HepG2 (cell line): ENCODE measurements at regions not wholly inside any gene's neighbourhood (a gene's known extent, or its start where the extent isn't known, plus 50 kb on each side); places are given as distances from the start of the nearest gene placed in this dataset.

Source experiments
- ATAC-seq: fragments of 200-7000 bp; cut with Tn5 transposase; 3 replicates; pipeline ENCODE4 v1.9.1; 2020; ENCODE audit warnings: mild to moderate bottlenecking, moderate library complexity
- BruUV-seq: library from RNA; stranded (reverse); fragments of 400-500 nt; replicated peaks from 2 replicates; lab custom pipeline; 2021; lab: Mats Ljungman, UMichigan
- CTCF ChIA-PET: fragments of 300-600 bp; formaldehyde crosslinking; extraction: SDS; loops from one replicate; lab custom pipeline; 2021; ENCODE audit warnings: low total read pairs, inconsistent platforms, low intra/inter-chr PET ratio; lab: Yijun Ruan, JAX
- POLR2A ChIA-PET: fragments of 350-600 bp; sonication (Branson Sonifier 250); formaldehyde crosslinking; loops from one replicate; lab custom pipeline; 2020; ENCODE audit warnings: antibody characterized with exemption, inconsistent platforms; lab: Yijun Ruan, JAX
- DNase-seq: peaks from one replicate; pipeline ENCODE4 v3.0.0-alpha.2; 2015; ENCODE audit warnings: low spot score
- FAIRE-seq: peaks from 3 replicates; lab custom pipeline; 2011; peaks lifted over from hg19 to GRCh38; lab: Jason Lieb, UNC
- H2AFZ ChIP-seq: one replicate; pipeline ENCODE4 v1.6.1; 2011; ENCODE audit warnings: low read length, inconsistent platforms
- H3K27ac ChIP-seq: fragments of 300-600 bp; 3 replicates; pipeline ENCODE4 v1.8.0; 2011; ENCODE audit warnings: mixed run types, mild to moderate bottlenecking, mixed read lengths, low read length, inconsistent platforms; ENCODE audit not compliant: insufficient read depth; ENCODE audit errors: extremely low read length
- H3K27me3 ChIP-seq, 2 experiments: fragments of 200-600 bp in 1 of 2; 2 replicates in 1 of 2; 3 replicates in 1 of 2; pipeline versions ENCODE4 v1.6.0 to v1.8.0; 2011; ENCODE audit warnings: low read length in 2 of 2, mild to moderate bottlenecking in 2 of 2, moderate library complexity in 2 of 2, inconsistent platforms in 1 of 2; ENCODE audit not compliant: insufficient read depth in 2 of 2, control insufficient read depth in 1 of 2
- H3K36me3 ChIP-seq, 2 experiments: fragments of 200-600 bp in 1 of 2; replicated peaks in 1 of 2; 2 replicates in 1 of 2; 3 replicates in 1 of 2; pipeline versions ENCODE4 v1.5.1 to v1.8.0; 2011; ENCODE audit warnings: low read length in 2 of 2, inconsistent platforms in 1 of 2; ENCODE audit not compliant: insufficient read depth in 2 of 2, control insufficient read depth in 1 of 2
- H3K4me1 ChIP-seq: 2 replicates; pipeline ENCODE4 v1.5.1; 2012; ENCODE audit warnings: low read length, inconsistent platforms; ENCODE audit not compliant: insufficient read depth
- H3K4me2 ChIP-seq: 2 replicates; pipeline ENCODE4 v1.6.0; 2011; ENCODE audit warnings: low read depth, low read length, inconsistent platforms
- H3K4me3 ChIP-seq, 3 experiments: fragments of 200-600 bp in 1 of 3; sonication (generic), shearing (Covaris generic) in 1 of 3; replicated peaks in 1 of 3; 2 replicates each; pipeline ENCODE4 v1.5.1; 2011 to 2016; ENCODE audit warnings: low read length in 3 of 3, inconsistent platforms in 2 of 3, low read depth in 2 of 3, mild to moderate bottlenecking in 2 of 3, control low read depth in 1 of 3, mixed read lengths in 1 of 3; ENCODE audit not compliant: insufficient read depth in 1 of 3
- H3K79me2 ChIP-seq: one replicate; pipeline ENCODE4 v1.6.1; 2011; ENCODE audit warnings: low read length, inconsistent platforms; ENCODE audit not compliant: insufficient read depth
- H3K9ac ChIP-seq: 2 replicates; pipeline ENCODE4 v1.6.0; 2011; ENCODE audit warnings: mild to moderate bottlenecking, low read depth, low read length, inconsistent platforms; ENCODE audit not compliant: insufficient read depth
- H3K9me3 ChIP-seq: 2 replicates; pipeline ENCODE4 v1.5.1; 2012; ENCODE audit warnings: mild to moderate bottlenecking, low read length
- H4K20me1 ChIP-seq: 2 replicates; pipeline ENCODE4 v1.6.0; 2011; ENCODE audit warnings: inconsistent platforms, mild to moderate bottlenecking, low read length, moderate library complexity; ENCODE audit not compliant: insufficient read depth
- KDM3A ChIP-seq: IDR thresholded peaks from 2 replicates; pipeline ENCODE4 v1.6.1; 2018; ENCODE audit warnings: low read depth, missing compliant biosample characterization
- MZF1 ChIP-seq: sonication (generic); formaldehyde crosslinking; IDR thresholded peaks from 2 replicates; pipeline ENCODE4 v1.8.1; 2023; ENCODE audit warnings: mild to moderate bottlenecking, missing genetic modification reagents, borderline replicate concordance
- STAG1 ChIP-seq: sonication (generic); formaldehyde crosslinking; IDR thresholded peaks from 2 replicates; pipeline ENCODE4 v1.4.0; 2020; ENCODE audit warnings: missing genetic modification reagents
- ZNF558 ChIP-seq: sonication (generic); formaldehyde crosslinking; IDR thresholded peaks from 2 replicates; pipeline ENCODE4 v1.9.0; 2022; ENCODE audit warnings: mild to moderate bottlenecking, missing genetic modification reagents, borderline replicate concordance
- ZNF572 ChIP-seq: sonication (generic); formaldehyde crosslinking; IDR thresholded peaks from 2 replicates; pipeline ENCODE4 v1.5.1; 2020; ENCODE audit warnings: mild to moderate bottlenecking, missing genetic modification reagents
- WGBS: methylation state at CpG from one replicate; pipeline ENCODE4 v1.1.6; 2017; ENCODE audit warnings: low lambda C conversion rate; 5-methylcytosine and 5-hydroxymethylcytosine counted together
- in situ Hi-C: cut with HindIII; loops from 2 replicates; pipeline ENCODE4 v1.10.0; 2017; ENCODE audit warnings: low pct_unique_long_range_greater_than_20kb; ENCODE audit not compliant: extremely low pct_ligation_motif_present
- intact Hi-C: fragments of 100-400 bp; cut with micrococcal nuclease; formaldehyde crosslinking; loops from one replicate; pipeline ENCODE4 v1.10.0; 2022; ENCODE audit not compliant: unreplicated experiment
- TF ChIP-seq, protein P1 (sequence below): sonication (generic); formaldehyde crosslinking; IDR thresholded peaks from 2 replicates; pipeline ENCODE4 v1.9.0; 2021; ENCODE audit warnings: missing genetic modification reagents, borderline replicate concordance
- TF ChIP-seq, protein P2 (sequence below): IDR thresholded peaks from 2 replicates; pipeline ENCODE4 v1.6.1; 2012; ENCODE audit warnings: low read depth, low read length, improper control_type of control experiment
- TF ChIP-seq, protein P3 (sequence below): sonication (generic); formaldehyde crosslinking; IDR thresholded peaks from 2 replicates; pipeline ENCODE4 v1.4.0; 2020; ENCODE audit warnings: missing genetic modification reagents
- TF ChIP-seq, protein P4 (sequence below): sonication (generic); formaldehyde crosslinking; IDR thresholded peaks from 2 replicates; pipeline ENCODE4 v1.8.1; 2023; ENCODE audit warnings: mild to moderate bottlenecking, moderate library complexity, missing genetic modification reagents
- TF ChIP-seq, protein P5 (sequence below): sonication (generic); formaldehyde crosslinking; IDR thresholded peaks from 2 replicates; pipeline ENCODE4 v1.5.1; 2020; ENCODE audit warnings: mild to moderate bottlenecking, moderate library complexity, missing genetic modification reagents

DNA sequence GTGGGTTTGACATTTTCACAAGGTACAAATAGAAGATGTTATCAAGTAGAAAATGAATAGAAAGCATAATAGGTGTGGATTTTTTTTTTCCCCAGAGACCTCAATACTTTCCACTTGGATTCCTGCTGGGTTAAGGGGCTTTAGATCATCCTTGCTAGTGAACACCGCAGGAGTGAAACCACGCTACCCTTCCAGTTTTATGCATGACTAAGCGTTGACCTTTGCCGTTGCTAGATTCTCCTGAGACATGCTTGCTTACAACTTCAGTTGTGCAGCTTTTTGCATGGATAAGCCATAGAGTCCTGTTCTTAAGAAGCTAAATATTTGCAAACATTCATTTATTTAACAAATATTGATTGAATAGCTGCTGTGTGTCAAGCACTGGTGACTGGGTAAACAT is 299.7 kb upstream of the LMCD1 start:
- no peak for FAIRE-seq
- Histone ChIP-seq H3K79me2 (no peaks in the 10 kb centered on the region), H3K4me2 (no peak overlapping the region), H3K36me3 (no peaks in the 10 kb centered on the region), H3K27ac (no peak overlapping the region), H3K27me3 (peaks cover 0 to 3% of the 10 kb centered on the region in 2 experiments; a peak in 2 of 5 replicates), H3K4me1 (no peaks in the 10 kb centered on the region), H3K9me3 (no peaks in the 10 kb centered on the region), H2AFZ (no peak overlapping the region), H3K9ac (no peak overlapping the region), H4K20me1 (no peaks in the 10 kb centered on the region), H3K4me3 (no peak overlapping the region)
- POLR2A ChIA-PET = no interaction called here
- no peak for DNase-seq
- BruUV-seq = no TSS peak
- in situ Hi-C loops = no loop called here
- TF ChIP-seq ZNF558 (no peak), ZNF572 (CRISPR knock-in tag) (no peak), KDM3A (CRISPR knock-in tag) (no peak), MZF1 (CRISPR knock-in tag) (no peak), STAG1 (CRISPR knock-in tag) (no peak)
- TF ChIP-seq, protein P1, sequence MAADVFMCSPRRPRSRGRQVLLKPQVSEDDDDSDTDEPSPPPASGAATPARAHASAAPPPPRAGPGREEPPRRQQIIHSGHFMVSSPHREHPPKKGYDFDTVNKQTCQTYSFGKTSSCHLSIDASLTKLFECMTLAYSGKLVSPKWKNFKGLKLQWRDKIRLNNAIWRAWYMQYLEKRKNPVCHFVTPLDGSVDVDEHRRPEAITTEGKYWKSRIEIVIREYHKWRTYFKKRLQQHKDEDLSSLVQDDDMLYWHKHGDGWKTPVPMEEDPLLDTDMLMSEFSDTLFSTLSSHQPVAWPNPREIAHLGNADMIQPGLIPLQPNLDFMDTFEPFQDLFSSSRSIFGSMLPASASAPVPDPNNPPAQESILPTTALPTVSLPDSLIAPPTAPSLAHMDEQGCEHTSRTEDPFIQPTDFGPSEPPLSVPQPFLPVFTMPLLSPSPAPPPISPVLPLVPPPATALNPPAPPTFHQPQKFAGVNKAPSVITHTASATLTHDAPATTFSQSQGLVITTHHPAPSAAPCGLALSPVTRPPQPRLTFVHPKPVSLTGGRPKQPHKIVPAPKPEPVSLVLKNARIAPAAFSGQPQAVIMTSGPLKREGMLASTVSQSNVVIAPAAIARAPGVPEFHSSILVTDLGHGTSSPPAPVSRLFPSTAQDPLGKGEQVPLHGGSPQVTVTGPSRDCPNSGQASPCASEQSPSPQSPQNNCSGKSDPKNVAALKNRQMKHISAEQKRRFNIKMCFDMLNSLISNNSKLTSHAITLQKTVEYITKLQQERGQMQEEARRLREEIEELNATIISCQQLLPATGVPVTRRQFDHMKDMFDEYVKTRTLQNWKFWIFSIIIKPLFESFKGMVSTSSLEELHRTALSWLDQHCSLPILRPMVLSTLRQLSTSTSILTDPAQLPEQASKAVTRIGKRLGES (CRISPR knock-in tag) = no peak
- TF ChIP-seq, protein P2, sequence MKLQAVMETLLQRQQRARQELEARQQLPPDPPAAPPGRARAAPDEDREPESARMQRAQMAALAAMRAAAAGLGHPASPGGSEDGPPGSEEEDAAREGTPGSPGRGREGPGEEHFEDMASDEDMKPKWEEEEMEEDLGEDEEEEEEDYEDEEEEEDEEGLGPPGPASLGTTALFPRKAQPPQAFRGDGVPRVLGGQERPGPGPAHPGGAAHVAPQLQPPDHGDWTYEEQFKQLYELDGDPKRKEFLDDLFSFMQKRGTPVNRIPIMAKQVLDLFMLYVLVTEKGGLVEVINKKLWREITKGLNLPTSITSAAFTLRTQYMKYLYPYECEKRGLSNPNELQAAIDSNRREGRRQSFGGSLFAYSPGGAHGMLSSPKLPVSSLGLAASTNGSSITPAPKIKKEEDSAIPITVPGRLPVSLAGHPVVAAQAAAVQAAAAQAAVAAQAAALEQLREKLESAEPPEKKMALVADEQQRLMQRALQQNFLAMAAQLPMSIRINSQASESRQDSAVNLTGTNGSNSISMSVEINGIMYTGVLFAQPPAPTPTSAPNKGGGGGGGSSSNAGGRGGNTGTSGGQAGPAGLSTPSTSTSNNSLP = no peak
- TF ChIP-seq, protein P3, sequence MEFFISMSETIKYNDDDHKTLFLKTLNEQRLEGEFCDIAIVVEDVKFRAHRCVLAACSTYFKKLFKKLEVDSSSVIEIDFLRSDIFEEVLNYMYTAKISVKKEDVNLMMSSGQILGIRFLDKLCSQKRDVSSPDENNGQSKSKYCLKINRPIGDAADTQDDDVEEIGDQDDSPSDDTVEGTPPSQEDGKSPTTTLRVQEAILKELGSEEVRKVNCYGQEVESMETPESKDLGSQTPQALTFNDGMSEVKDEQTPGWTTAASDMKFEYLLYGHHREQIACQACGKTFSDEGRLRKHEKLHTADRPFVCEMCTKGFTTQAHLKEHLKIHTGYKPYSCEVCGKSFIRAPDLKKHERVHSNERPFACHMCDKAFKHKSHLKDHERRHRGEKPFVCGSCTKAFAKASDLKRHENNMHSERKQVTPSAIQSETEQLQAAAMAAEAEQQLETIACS (CRISPR knock-in tag) = no peak
- TF ChIP-seq, protein P4, sequence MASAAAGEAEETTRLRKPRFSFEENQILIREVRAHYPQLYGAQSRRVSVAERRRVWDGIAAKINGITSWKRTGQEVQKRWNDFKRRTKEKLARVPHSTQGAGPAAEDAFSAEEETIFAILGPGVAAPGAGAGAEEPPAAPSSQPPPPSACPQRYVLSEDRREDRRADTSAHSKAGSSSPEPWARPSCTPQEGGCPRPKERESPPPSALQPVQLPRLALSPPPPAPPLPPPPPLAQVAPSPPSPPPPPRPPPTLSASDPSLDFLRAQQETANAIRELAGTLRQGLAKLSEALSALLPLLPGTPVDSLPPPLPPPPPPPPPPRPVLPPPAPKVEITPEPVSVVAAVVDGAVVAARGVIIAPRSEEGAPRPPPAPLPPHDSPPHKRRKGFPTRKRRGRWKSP = no peak
- TF ChIP-seq, protein P5, sequence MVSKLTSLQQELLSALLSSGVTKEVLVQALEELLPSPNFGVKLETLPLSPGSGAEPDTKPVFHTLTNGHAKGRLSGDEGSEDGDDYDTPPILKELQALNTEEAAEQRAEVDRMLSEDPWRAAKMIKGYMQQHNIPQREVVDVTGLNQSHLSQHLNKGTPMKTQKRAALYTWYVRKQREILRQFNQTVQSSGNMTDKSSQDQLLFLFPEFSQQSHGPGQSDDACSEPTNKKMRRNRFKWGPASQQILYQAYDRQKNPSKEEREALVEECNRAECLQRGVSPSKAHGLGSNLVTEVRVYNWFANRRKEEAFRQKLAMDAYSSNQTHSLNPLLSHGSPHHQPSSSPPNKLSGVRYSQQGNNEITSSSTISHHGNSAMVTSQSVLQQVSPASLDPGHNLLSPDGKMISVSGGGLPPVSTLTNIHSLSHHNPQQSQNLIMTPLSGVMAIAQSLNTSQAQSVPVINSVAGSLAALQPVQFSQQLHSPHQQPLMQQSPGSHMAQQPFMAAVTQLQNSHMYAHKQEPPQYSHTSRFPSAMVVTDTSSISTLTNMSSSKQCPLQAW (CRISPR knock-in tag) = no peak
- no peak for ATAC-seq
- intact Hi-C loops = no loop called here
- 18% methylated on average over 4 of the region's 4 CpGs for WGBS
- CTCF ChIA-PET = no interaction called here
